Activated naive CD4-positive, alpha-beta T cell treated with anti-CD3 and anti-CD28 coated beads, Interleukin-2, amount 50 U/mL, for 72 hours (primary cell): ENCODE measurements at regions not wholly inside any gene's neighbourhood (a gene's known extent, or its start where the extent isn't known, plus 50 kb on each side); places are given as distances from the start of the nearest gene placed in this dataset.

Experiments used
- ATAC-seq, 2 donors: fragments of 150-1000 bp; cut with Tn5 transposase; 2 replicates each; pipeline ENCODE4 v1.10.0; 2021; ENCODE audit warnings: mild to moderate bottlenecking in 2 of 2, moderate library complexity in 2 of 2
- DNase-seq, 2 donors: peaks; one replicate each; pipeline ENCODE4 v3.0.0; 2021 to 2022; ENCODE audit warnings: low spot score in 2 of 2
- H3K27ac Mint-ChIP-seq, 2 donors: one replicate each; pipeline ENCODE4 v1.8.0; 2022; ENCODE audit warnings: mild to moderate bottlenecking in 2 of 2, mixed read lengths in 2 of 2
- H3K36me3 Mint-ChIP-seq, 2 donors: one replicate each; pipeline ENCODE4 v1.8.0; 2022; ENCODE audit warnings: mixed read lengths in 2 of 2
- H3K9me3 Mint-ChIP-seq, 2 donors: one replicate each; pipeline ENCODE4 v1.8.0; 2022; ENCODE audit warnings: mixed read lengths in 2 of 2

- Mint-ChIP-seq H3K9me3 (peaks cover 0 to 4% of the 10 kb centered on the region in 2 donors), H3K27ac (no peak overlapping the region), H3K36me3 (no peaks in the 10 kb centered on the region)
- DNase-seq, result no peak
- no peak for ATAC-seq
Observed at GRCh38 chr4:173930329-173930967, 353.0 kb downstream of the FBXO8 start.

- H3K27ac Mint-ChIP-seq, result no peak overlapping the region
- no peaks in the 10 kb centered on the region for H3K36me3 Mint-ChIP-seq
- DNase-seq, result no peak
- H3K9me3 Mint-ChIP-seq, result peaks cover 0 to 4% of the 10 kb centered on the region in 2 donors
- ATAC-seq, result no peak
Observed at GRCh38 chr4:173929921-173930320, 353.5 kb downstream of the FBXO8 start.

GRCh38 chr4:173924561-173924960 is 358.9 kb downstream of the FBXO8 start:
- H3K36me3 Mint-ChIP-seq, result no peaks in the 10 kb centered on the region
- ATAC-seq, result peak in 1 of 2 donors; percentile 40
- no peak overlapping the region for H3K27ac Mint-ChIP-seq
- DNase-seq, result no peak
- peaks cover 0 to 4% of the 10 kb centered on the region in 2 donors for H3K9me3 Mint-ChIP-seq

- Mint-ChIP-seq H3K27ac (no peak overlapping the region), H3K9me3 (no peaks in the 10 kb centered on the region), H3K36me3 (no peaks in the 10 kb centered on the region)
- ATAC-seq (no peak), DNase-seq (no peak)
Observed at GRCh38 chr4:173919861-173920260, 363.6 kb downstream of the FBXO8 start.

GRCh38 chr4:173919196-173919595 is 364.3 kb downstream of the FBXO8 start:
- ATAC-seq, result no peak
- no peak for DNase-seq
- H3K9me3 Mint-ChIP-seq, result no peaks in the 10 kb centered on the region
- H3K27ac Mint-ChIP-seq, result no peak overlapping the region
- H3K36me3 Mint-ChIP-seq, result no peaks in the 10 kb centered on the region

GRCh38 chr4:173917255-173917960 is 366.1 kb downstream of the FBXO8 start:
- H3K36me3 Mint-ChIP-seq, result no peaks in the 10 kb centered on the region
- no peak for DNase-seq
- no peak for ATAC-seq
- no peak overlapping the region for H3K27ac Mint-ChIP-seq
- H3K9me3 Mint-ChIP-seq, result no peaks in the 10 kb centered on the region

- DNase-seq (no peak), ATAC-seq (no peak)
- Mint-ChIP-seq H3K27ac (no peak overlapping the region), H3K36me3 (no peaks in the 10 kb centered on the region), H3K9me3 (no peaks in the 10 kb centered on the region)
Observed at GRCh38 chr4:173913496-173913895, 370.0 kb downstream of the FBXO8 start.

- no peaks in the 10 kb centered on the region for H3K9me3 Mint-ChIP-seq
- DNase-seq (no peak), ATAC-seq (no peak)
- H3K36me3 Mint-ChIP-seq, result no peaks in the 10 kb centered on the region
- H3K27ac Mint-ChIP-seq, result no peak overlapping the region
Observed at GRCh38 chr4:173912384-173912783, 371.1 kb downstream of the FBXO8 start.

- no peak for DNase-seq
- no peaks in the 10 kb centered on the region for H3K9me3 Mint-ChIP-seq
- ATAC-seq, result no peak
- no peaks in the 10 kb centered on the region for H3K36me3 Mint-ChIP-seq
- no peak overlapping the region for H3K27ac Mint-ChIP-seq
Observed at GRCh38 chr4:173910891-173911290, 372.6 kb downstream of the FBXO8 start.

GRCh38 chr4:173909294-173909693 is 374.2 kb downstream of the FBXO8 start:
- no peaks in the 10 kb centered on the region for H3K36me3 Mint-ChIP-seq
- ATAC-seq (no peak), DNase-seq (no peak)
- H3K27ac Mint-ChIP-seq, result no peak overlapping the region
- H3K9me3 Mint-ChIP-seq, result no peaks in the 10 kb centered on the region

- DNase-seq (no peak), ATAC-seq (no peak)
- H3K9me3 Mint-ChIP-seq, result peaks cover 6 to 18% of the 10 kb centered on the region in 2 donors
- no peaks in the 10 kb centered on the region for H3K36me3 Mint-ChIP-seq
- no peak overlapping the region for H3K27ac Mint-ChIP-seq
Observed at GRCh38 chr4:173899813-173900212, 369.8 kb upstream of the HAND2 start.

GRCh38 chr4:173891072-173891471 is 361.0 kb upstream of the HAND2 start:
- Mint-ChIP-seq H3K9me3 (peaks cover 24 to 28% of the 10 kb centered on the region in 2 donors), H3K36me3 (peaks cover 0 to 6% of the 10 kb centered on the region in 2 donors), H3K27ac (no peak overlapping the region)
- ATAC-seq (no peak), DNase-seq (no peak)

- no peak for ATAC-seq
Observed at GRCh38 chr4:173883821-173884220, 353.8 kb upstream of the HAND2 start.

GRCh38 chr4:173880897-173881296 is 350.9 kb upstream of the HAND2 start:
- Mint-ChIP-seq H3K27ac (no peak overlapping the region), H3K9me3 (peaks cover 0 to 3% of the 10 kb centered on the region in 2 donors), H3K36me3 (no peaks in the 10 kb centered on the region)
- DNase-seq, result no peak
- ATAC-seq, result no peak

More at GRCh38 chr4:173883821-173884220, 353.8 kb upstream of the HAND2 start:
- H3K36me3 Mint-ChIP-seq, result no peaks in the 10 kb centered on the region
- no peak overlapping the region for H3K27ac Mint-ChIP-seq
- peaks cover 10 to 11% of the 10 kb centered on the region in 2 donors for H3K9me3 Mint-ChIP-seq
- no peak for DNase-seq

GRCh38 chr4:173879509-173879908 is 349.5 kb upstream of the HAND2 start:
- Mint-ChIP-seq H3K9me3 (peaks cover 0 to 3% of the 10 kb centered on the region in 2 donors), H3K27ac (no peak overlapping the region), H3K36me3 (no peaks in the 10 kb centered on the region)
- no peak for DNase-seq
- ATAC-seq, result no peak

- no peak for DNase-seq
Observed at GRCh38 chr4:173878701-173879100, 348.7 kb upstream of the HAND2 start.

GRCh38 chr4:173871643-173872042 is 341.6 kb upstream of the HAND2 start:
- ATAC-seq (no peak), DNase-seq (no peak)
- Mint-ChIP-seq H3K36me3 (no peaks in the 10 kb centered on the region), H3K9me3 (peaks cover 0 to 5% of the 10 kb centered on the region in 2 donors), H3K27ac (no peak overlapping the region)

More at GRCh38 chr4:173878701-173879100, 348.7 kb upstream of the HAND2 start:
- peaks cover 0 to 3% of the 10 kb centered on the region in 2 donors for H3K9me3 Mint-ChIP-seq
- H3K27ac Mint-ChIP-seq, result no peak overlapping the region
- no peaks in the 10 kb centered on the region for H3K36me3 Mint-ChIP-seq
- ATAC-seq, result no peak
